ENCODE measurements at regions not wholly inside any gene's neighbourhood (a gene's known extent, or its start where the extent isn't known, plus 50 kb on each side); places are given as distances from the start of the nearest gene placed in this dataset.

GRCh38 chr15:35741395-35741794 is 195.4 kb upstream of the DPH6 start:
- TF ChIP-seq NPAS2 (CRISPR knock-in tag; IDR thresholded peaks at IDR 0.05; ENCODE audit: borderline replicate concordance), result no peak
- no peak for TF ChIP-seq ZSCAN20 (CRISPR knock-in tag; IDR thresholded peaks at IDR 0.05)
- TF ChIP-seq MAFK (IDR thresholded peaks at IDR 0.05; ENCODE audit: partially characterized antibody), result no peak
- TF ChIP-seq RFX5 (IDR thresholded peaks at IDR 0.05), result no peak
- TF ChIP-seq RNF2 (IDR thresholded peaks at IDR 0.05; ENCODE audit: borderline replicate concordance, low read depth), result no peak
- no peak for TF ChIP-seq CEBPB (IDR thresholded peaks at IDR 0.05)
- no peak for TF ChIP-seq MYC (IDR thresholded peaks at IDR 0.05; ENCODE audit: borderline replicate concordance, low read length)
- no peak for TF ChIP-seq KDM1A (IDR thresholded peaks at IDR 0.05; ENCODE audit: low read depth)
- TF ChIP-seq EP300 (IDR thresholded peaks at IDR 0.05), result no peak
- TF ChIP-seq HDAC2 (IDR thresholded peaks at IDR 0.05), result no peak
- no peak for TF ChIP-seq PHF8 (IDR thresholded peaks at IDR 0.05; ENCODE audit: borderline replicate concordance, low read depth)
- no peak for TF ChIP-seq ZFP36 (IDR thresholded peaks at IDR 0.05; ENCODE audit: borderline replicate concordance, partially characterized antibody)
- no peak for TF ChIP-seq KDM5A (IDR thresholded peaks at IDR 0.05)
- no peak for TF ChIP-seq GATA3 (IDR thresholded peaks at IDR 0.05; ENCODE audit: borderline replicate concordance)
- no peak for TF ChIP-seq SREBF2 (IDR thresholded peaks at IDR 0.05)
- TF ChIP-seq CBX8 (IDR thresholded peaks at IDR 0.05), result no peak
- Histone ChIP-seq H3K9me3 (no peaks in the 10 kb centered on the region), H3K27ac (no peak overlapping the region), H3K4me1 (no peaks in the 10 kb centered on the region), H3K4me2 (no peak overlapping the region), H3K4me3 (no peak overlapping the region)
- DNase-seq (ENCODE audit: low read depth in 1 of 2, low spot score in 1 of 2) (no peak), ATAC-seq (no peak), FAIRE-seq (no peak)
- CTCF ChIA-PET, result interaction anchor here (1.9 kb wide), 1 partner anchor 10 kb away, joined by 13 read pairs; no protein-coding TSS in a partner anchor
- 6% methylated on average over 1 of the region's 1 CpG for WGBS (ENCODE audit: missing lambda C conversion rate)
- POLR2A ChIA-PET, result no interaction called here

GRCh38 chr15:35741881-35742280 is 195.9 kb upstream of the DPH6 start:
- FAIRE-seq, result no peak
- no peak for DNase-seq (ENCODE audit: low read depth in 1 of 2, low spot score in 1 of 2)
- ATAC-seq, result no peak
- H3K4me1 ChIP-seq, result no peaks in the 10 kb centered on the region
- no peak overlapping the region for H3K27ac ChIP-seq
- H3K9me3 ChIP-seq, result no peaks in the 10 kb centered on the region
- ChIA-PET POLR2A (no interaction called here), CTCF (interaction anchor here (1.9 kb wide), 1 partner anchor 9 kb away, joined by 13 read pairs; no protein-coding TSS in a partner anchor)
- H3K4me3 ChIP-seq, result no peak overlapping the region
- no peak for TF ChIP-seq CTCF (IDR thresholded peaks at IDR 0.05)
- H3K4me2 ChIP-seq, result no peak overlapping the region

DNA sequence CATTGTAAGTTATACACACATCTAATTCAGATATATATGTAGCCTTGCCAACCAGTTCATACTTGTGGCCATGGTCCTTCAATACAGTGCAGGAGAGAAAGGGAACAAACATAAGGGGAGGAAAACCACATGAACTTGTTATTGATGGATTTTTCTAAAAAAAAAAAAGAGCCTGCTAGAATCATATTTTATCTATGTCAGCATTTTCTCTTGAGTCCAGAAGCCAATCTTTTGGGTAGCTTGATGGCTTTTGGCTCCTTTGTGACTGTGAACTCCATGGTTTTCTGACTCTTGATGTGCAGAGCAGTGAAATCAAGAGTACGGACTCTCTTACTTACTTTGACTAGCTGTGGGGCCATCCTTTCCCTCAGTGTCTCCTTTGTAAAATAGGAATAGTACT is 197.4 kb upstream of the DPH6 start:
- ATAC-seq (no peak), DNase-seq (ENCODE audit: low read depth in 1 of 2, low spot score in 1 of 2) (no peak), FAIRE-seq (no peak)
- H3K4me2 ChIP-seq, result no peak overlapping the region
- H3K4me1 ChIP-seq, result no peaks in the 10 kb centered on the region
- H3K4me3 ChIP-seq, result no peak overlapping the region
- ChIA-PET CTCF (interaction anchor here (1.0 kb wide), 1 partner anchor 8 kb away, joined by 4 read pairs; no protein-coding TSS in a partner anchor), POLR2A (no interaction called here)
- TF ChIP-seq HDAC2 (IDR thresholded peaks at IDR 0.05) (no peak), MAFK (IDR thresholded peaks at IDR 0.05; ENCODE audit: partially characterized antibody) (peak; percentile 76), USF2 (IDR thresholded peaks at IDR 0.05) (no peak), POLR2A (IDR thresholded peaks at IDR 0.05; ENCODE audit: low read length) (no peak)
- H3K9me3 ChIP-seq, result no peaks in the 10 kb centered on the region
- 95% methylated on average over 1 of the region's 1 CpG for WGBS (ENCODE audit: missing lambda C conversion rate)
- no peak overlapping the region for H3K27ac ChIP-seq

- no peak for ATAC-seq
- POLR2A ChIA-PET, result no interaction called here
Measured at GRCh38 chr15:35746121-35746520, 200.2 kb upstream of the DPH6 start.

More at GRCh38 chr15:35746121-35746520, 200.2 kb upstream of the DPH6 start:
- H3K4me2 ChIP-seq, result no peak overlapping the region
- H3K9me3 ChIP-seq, result no peaks in the 10 kb centered on the region
- H3K4me1 ChIP-seq, result no peaks in the 10 kb centered on the region
- CTCF ChIA-PET, result no interaction called here
- H3K27ac ChIP-seq, result no peak overlapping the region
- TF ChIP-seq RARB (CRISPR knock-in tag; IDR thresholded peaks at IDR 0.05), result no peak
- FAIRE-seq (no peak), DNase-seq (ENCODE audit: low read depth in 1 of 2, low spot score in 1 of 2) (no peak)
- no peak overlapping the region for H3K4me3 ChIP-seq
